ENCODE measurements at regions not wholly inside any gene's neighbourhood (a gene's known extent, or its start where the extent isn't known, plus 50 kb on each side); places are given as distances from the start of the nearest gene placed in this dataset.
"Not testable (repeated sequence)": the region's sequence is repeated elsewhere in the genome, so short reads cannot be mapped to it uniquely, and the experiment has no call there.

DNA sequence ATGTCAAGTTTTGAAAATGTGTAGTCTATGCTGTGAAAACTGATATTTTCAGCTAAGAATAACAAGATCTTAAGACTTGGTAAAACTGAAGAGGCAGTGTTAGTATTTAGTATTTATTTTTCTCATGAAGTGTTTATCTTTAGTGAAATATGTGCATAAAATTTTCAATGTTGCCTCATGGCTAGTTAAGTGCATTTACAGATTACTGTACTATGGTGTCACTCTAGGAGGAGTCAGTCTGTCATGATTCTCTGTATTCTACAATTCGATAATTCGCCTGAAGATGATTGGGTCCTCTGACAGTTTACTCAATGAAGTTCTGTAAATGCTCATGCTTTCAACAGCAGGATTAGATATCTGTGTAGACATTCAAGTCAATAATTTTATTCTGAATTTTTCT, 488.1 kb upstream of the GRM3 start:
- no peaks in the 10 kb centered on the region for H3K4me1 ChIP-seq
- H3K27me3 ChIP-seq: no peaks in the 10 kb centered on the region
- H3K36me3 ChIP-seq: no peaks in the 10 kb centered on the region
- H4K20me1 ChIP-seq: no peaks in the 10 kb centered on the region
- H3K27ac ChIP-seq: no peak overlapping the region
- H3K9ac ChIP-seq: no peak overlapping the region
- no peaks in the 10 kb centered on the region for H3K9me3 ChIP-seq
- H3K4me3 ChIP-seq: no peak overlapping the region
- no peak overlapping the region for H3K4me2 ChIP-seq
- no peak for TF ChIP-seq Cebpa-rat (IDR thresholded peaks at IDR 0.05)

DNA sequence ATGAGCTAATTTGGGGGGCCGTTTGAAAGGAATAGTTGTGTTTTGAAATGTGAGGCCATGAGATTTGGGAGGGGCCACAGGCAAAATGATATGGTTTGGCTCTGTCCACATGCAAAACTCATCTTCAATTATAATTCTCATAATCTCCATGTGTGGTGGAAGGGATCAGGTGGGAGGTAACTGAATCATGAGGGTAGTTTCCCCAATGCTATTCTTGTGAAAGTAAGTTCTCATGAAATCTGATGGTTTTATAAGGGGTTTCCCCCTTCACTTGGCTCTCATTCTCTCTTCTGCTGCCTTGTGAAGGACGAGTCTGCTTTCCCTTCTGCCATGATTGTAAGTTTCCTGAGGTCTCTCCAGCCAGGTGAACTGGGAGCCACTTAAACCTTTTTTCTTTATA, 490.8 kb upstream of the GRM3 start:
- Histone ChIP-seq H3K4me3 (no peak overlapping the region), H3K9ac (no peak overlapping the region), H3K4me1 (no peaks in the 10 kb centered on the region), H3K27me3 (no peaks in the 10 kb centered on the region), H4K20me1 (no peaks in the 10 kb centered on the region), H3K4me2 (no peak overlapping the region), H3K36me3 (no peaks in the 10 kb centered on the region), H3K9me3 (no peaks in the 10 kb centered on the region), H3K27ac (no peak overlapping the region)
- TF ChIP-seq Cebpa-rat (IDR thresholded peaks at IDR 0.05): no peak

DNA sequence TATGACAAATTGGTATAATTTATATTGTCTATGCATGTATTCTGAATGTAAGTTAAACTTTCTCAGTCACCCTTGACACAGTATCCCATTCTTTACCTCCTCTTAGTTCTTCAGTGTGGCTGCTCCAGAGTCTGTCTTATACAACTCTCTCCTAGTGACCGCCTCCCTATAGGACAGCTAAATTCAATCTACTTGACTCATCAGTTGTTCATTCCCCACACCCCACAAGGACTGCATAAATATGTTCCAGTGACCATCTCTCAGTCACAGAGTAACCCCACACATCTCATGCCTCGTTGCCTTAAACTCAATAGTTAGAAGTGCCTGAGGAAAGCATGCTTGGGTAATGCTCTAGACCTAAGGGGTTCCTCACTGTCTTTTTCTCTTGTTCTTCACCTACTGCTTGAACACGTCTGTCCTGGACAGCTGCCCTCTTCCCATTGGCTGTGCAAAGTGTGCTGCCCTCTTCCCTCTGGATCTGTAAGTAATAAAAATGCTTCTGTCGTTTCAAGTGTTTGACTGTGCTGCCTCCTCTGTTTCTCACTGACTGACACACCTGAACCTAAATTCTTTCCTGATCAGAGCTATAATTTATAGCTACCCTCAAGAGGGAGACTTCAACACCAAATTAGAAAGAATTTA, 494.6 kb upstream of the GRM3 start:
- Histone ChIP-seq H3K9me3 (no peaks in the 10 kb centered on the region), H3K4me1 (no peaks in the 10 kb centered on the region), H3K4me2 (no peak overlapping the region), H3K9ac (no peak overlapping the region), H3K36me3 (no peaks in the 10 kb centered on the region), H3K27me3 (no peaks in the 10 kb centered on the region), H3K27ac (no peak overlapping the region), H3K4me3 (no peak overlapping the region), H4K20me1 (no peaks in the 10 kb centered on the region)
- TF ChIP-seq Cebpa-rat (IDR thresholded peaks at IDR 0.05): no peak

DNA sequence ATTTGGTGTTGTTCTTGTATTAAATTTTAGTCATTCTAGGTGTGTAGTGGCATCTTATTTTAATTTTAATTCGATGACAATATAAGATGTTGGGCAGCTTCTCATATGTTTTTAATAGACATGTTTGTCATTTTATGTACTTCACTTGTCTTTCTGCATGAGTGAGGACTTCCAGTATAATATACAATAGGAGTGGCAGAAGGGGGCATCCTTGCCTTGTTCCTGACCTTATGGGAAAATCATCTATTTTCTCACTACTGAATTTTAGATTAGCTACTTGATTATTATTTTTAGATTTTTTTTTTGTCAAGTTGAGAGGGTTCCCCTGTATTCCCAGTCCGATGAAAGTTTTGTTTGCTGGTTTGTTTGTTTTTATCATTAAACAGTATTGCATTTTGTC, 495.2 kb upstream of the GRM3 start:
- Histone ChIP-seq H3K4me1 (no peaks in the 10 kb centered on the region), H3K9me3 (no peaks in the 10 kb centered on the region), H3K4me3 (no peak overlapping the region), H3K4me2 (no peak overlapping the region), H3K36me3 (no peaks in the 10 kb centered on the region), H3K27me3 (no peaks in the 10 kb centered on the region), H3K27ac (no peak overlapping the region), H4K20me1 (no peaks in the 10 kb centered on the region), H3K9ac (no peak overlapping the region)
- no peak for TF ChIP-seq Cebpa-rat (IDR thresholded peaks at IDR 0.05)

DNA sequence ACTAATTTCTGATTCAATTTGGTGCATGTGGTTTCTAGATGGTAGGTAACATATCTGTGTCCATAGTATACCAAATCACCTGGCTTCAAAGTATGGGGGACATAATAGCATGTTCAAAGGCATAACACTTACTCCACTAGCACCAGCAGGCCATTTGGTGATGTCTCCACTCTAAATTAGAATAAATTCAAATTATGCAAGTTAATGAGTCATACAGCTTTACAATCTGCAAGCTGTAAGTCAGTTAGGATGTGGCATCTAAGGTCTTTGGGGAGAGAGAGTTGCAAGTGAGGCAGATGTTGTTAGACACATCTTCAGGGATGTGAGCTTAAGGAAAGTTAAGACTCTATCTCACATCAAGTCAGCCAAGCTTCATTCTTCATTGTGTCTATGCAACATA, 506.4 kb upstream of the GRM3 start:
- Histone ChIP-seq H3K9ac (no peak overlapping the region), H3K9me3 (no peaks in the 10 kb centered on the region), H4K20me1 (no peaks in the 10 kb centered on the region), H3K4me2 (no peak overlapping the region), H3K36me3 (no peaks in the 10 kb centered on the region), H3K27me3 (no peaks in the 10 kb centered on the region), H3K27ac (no peak overlapping the region), H3K4me3 (no peak overlapping the region), H3K4me1 (no peaks in the 10 kb centered on the region)
- TF ChIP-seq Cebpa-rat (IDR thresholded peaks at IDR 0.05): no peak

DNA sequence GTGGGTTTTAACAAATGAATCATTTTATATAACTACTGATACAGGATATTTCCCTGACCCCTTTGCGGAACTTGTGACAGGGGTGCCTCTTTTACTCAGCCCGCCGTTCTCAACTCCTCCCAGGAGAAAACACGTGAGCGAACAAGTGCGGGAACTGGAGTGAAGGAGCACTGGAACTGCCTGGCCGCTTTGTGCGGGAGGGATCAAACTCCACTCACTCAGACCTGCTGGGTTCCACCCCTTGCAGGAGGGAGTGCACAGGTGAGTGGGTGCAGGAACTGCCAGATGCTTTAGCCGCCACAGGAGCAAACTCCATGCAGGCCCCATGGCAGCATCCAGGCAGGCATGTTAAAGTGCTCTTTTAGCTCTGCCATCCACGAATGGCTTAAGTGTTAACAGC, 513.4 kb upstream of the GRM3 start:
- Histone ChIP-seq H3K4me1 (no peaks in the 10 kb centered on the region), H4K20me1 (no peaks in the 10 kb centered on the region), H3K27ac (no peak overlapping the region), H3K36me3 (no peaks in the 10 kb centered on the region), H3K4me2 (no peak overlapping the region), H3K9ac (no peak overlapping the region), H3K27me3 (no peaks in the 10 kb centered on the region), H3K4me3 (no peak overlapping the region), H3K9me3 (no peaks in the 10 kb centered on the region)
- no peak for TF ChIP-seq Cebpa-rat (IDR thresholded peaks at IDR 0.05)

DNA sequence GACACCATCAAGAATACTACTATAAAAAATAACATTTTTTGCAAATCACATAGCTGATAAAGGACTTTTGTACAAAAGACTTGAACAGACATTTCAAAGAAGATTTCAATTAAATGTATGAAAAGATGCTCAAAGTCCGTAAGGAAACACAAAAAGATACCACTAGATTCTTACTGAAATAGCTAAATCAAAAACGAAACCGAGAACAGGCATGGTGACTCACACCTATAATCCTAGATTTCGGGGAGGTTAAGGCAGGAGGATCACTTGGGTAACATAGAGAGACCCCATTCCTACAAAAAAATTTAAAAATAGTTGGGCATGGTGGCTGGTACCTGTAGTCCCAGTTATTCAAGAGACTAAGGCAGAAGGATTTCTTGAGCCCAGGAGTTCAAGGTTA, 520.2 kb upstream of the GRM3 start:
- Histone ChIP-seq H3K27ac (no peak overlapping the region), H3K4me3 (no peak overlapping the region), H3K4me1 (no peaks in the 10 kb centered on the region), H3K36me3 (no peaks in the 10 kb centered on the region), H3K27me3 (no peaks in the 10 kb centered on the region), H3K9ac (no peak overlapping the region), H3K9me3 (no peaks in the 10 kb centered on the region), H3K4me2 (no peak overlapping the region), H4K20me1 (no peaks in the 10 kb centered on the region)
- no peak for TF ChIP-seq Cebpa-rat (IDR thresholded peaks at IDR 0.05)

DNA sequence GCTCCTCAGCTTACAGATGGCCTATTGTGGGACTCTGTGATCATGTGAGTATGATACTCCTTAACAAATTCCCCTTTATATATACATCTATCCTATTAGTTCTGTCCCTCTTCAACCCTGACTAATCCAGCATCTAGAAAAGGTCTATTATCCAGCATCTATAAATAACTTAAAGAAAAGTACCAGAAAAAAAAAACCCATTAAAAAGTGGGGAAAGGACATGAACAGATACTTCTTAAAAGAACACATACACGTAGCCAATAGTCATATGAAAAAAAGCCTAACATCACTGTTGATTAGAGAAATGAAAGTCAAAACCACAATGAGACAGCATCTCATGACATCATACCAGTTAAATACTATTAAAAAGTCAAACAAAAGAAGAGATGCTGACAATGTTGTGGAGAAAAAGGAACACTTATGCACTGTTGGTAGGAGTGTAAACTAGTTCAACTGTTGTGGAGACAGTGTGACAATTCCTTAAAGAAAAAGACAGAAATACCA, 549.5 kb upstream of the GRM3 start:
- H3K27ac ChIP-seq: no peak overlapping the region
- TF ChIP-seq Cebpa-rat (IDR thresholded peaks at IDR 0.05): no peak
- H3K4me1 ChIP-seq: no peaks in the 10 kb centered on the region
- H3K4me2 ChIP-seq: no peak overlapping the region
- H3K27me3 ChIP-seq: no peaks in the 10 kb centered on the region
- no peaks in the 10 kb centered on the region for H3K36me3 ChIP-seq
- peaks cover 5% of the 10 kb centered on the region for H3K9me3 ChIP-seq
- H3K9ac ChIP-seq: no peak overlapping the region
- no peak overlapping the region for H3K4me3 ChIP-seq
- no peaks in the 10 kb centered on the region for H4K20me1 ChIP-seq

DNA sequence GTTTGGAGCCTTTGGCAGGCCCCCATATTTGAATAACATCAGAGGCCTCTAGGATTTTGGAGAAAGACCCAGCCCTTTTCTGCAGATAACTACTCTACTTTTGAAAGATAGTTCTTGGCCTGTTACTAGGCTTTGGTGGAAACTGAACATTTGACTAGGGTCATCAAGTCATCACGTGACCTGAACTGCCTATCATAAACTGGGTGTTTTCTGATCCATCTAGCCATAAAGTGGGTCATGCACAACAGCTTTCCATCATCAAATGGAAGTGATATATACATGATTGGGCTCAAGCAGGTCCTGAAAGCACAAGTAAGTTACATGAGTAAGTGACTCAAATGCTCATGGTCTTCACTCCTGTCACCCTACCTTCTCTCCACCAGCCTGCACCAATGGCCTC, 552.3 kb upstream of the GRM3 start:
- H3K27ac ChIP-seq: no peak overlapping the region
- no peaks in the 10 kb centered on the region for H3K27me3 ChIP-seq
- no peaks in the 10 kb centered on the region for H3K36me3 ChIP-seq
- no peaks in the 10 kb centered on the region for H4K20me1 ChIP-seq
- H3K9ac ChIP-seq: no peak overlapping the region
- no peaks in the 10 kb centered on the region for H3K4me1 ChIP-seq
- H3K4me3 ChIP-seq: no peak overlapping the region
- H3K9me3 ChIP-seq: peaks cover 8% of the 10 kb centered on the region
- no peak for TF ChIP-seq Cebpa-rat (IDR thresholded peaks at IDR 0.05)
- H3K4me2 ChIP-seq: no peak overlapping the region

DNA sequence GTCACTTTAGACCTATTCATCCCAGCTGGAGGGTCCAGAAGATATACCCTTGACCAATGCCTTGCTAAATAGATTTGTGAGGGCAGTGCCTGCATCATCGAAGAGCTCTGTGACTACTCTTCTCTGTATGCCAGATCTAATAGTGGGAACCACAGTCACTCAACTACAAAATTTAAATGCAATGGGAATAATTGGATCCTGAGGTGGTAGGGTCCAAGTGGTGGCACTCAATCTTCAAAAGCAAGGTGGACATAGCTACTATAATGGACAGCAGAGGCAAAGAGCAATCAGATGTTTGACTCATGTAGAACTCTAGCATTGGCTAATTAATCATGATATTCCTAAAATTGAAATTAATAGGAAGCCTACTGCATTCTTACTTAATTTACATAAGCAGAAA, 554.3 kb upstream of the GRM3 start:
- no peak overlapping the region for H3K4me2 ChIP-seq
- TF ChIP-seq Cebpa-rat (IDR thresholded peaks at IDR 0.05): no peak
- H3K4me1 ChIP-seq: no peaks in the 10 kb centered on the region
- no peaks in the 10 kb centered on the region for H4K20me1 ChIP-seq
- no peak overlapping the region for H3K27ac ChIP-seq
- H3K4me3 ChIP-seq: no peak overlapping the region
- no peaks in the 10 kb centered on the region for H3K27me3 ChIP-seq
- H3K9ac ChIP-seq: no peak overlapping the region
- H3K9me3 ChIP-seq: peaks cover 8% of the 10 kb centered on the region
- H3K36me3 ChIP-seq: no peaks in the 10 kb centered on the region

DNA sequence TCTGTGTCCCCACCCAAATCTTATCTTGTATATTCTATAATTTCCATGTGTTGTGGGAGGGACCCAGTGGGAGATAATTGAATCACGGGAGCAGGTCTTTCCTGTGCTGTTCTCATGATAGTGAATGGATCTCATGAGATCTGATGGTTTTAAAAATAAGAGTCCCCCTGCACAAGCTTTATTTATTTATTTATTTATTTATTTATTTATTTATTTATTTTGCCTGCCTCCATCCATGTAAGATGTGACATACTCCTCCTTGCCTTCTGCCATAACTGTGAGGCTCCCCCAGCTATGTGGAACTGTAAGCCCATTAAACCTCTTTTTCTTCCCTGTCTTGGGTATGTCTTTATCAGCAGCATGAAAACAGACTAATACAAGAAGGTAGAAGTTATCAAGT, 579.1 kb upstream of the GRM3 start:
- H3K27ac ChIP-seq: not testable (repeated sequence)

More for the DNA sequence above, 579.1 kb upstream of the GRM3 start:
- not testable (repeated sequence) for H3K9ac ChIP-seq, H3K9me3 ChIP-seq, H4K20me1 ChIP-seq, H3K4me3 ChIP-seq, H3K4me2 ChIP-seq, H3K36me3 ChIP-seq, H3K27me3 ChIP-seq, H3K4me1 ChIP-seq

All from BLaER1 (cell line).